GM18517 (cell line): ENCODE measurements at regions not wholly inside any gene's neighbourhood (a gene's known extent, or its start where the extent isn't known, plus 50 kb on each side); places are given as distances from the start of the nearest gene placed in this dataset.
"Not testable (repeated sequence)": the region's sequence is repeated elsewhere in the genome, so short reads cannot be mapped to it uniquely, and the experiment has no call there.

ENCODE experiments used
- ATAC-seq: cut with Tn5 transposase; IDR thresholded peaks from one replicate; pipeline ENCODE4 v1.9.1; 2021; ENCODE audit warnings: mild to moderate bottlenecking, moderate library complexity; ENCODE audit not compliant: unreplicated experiment

DNA sequence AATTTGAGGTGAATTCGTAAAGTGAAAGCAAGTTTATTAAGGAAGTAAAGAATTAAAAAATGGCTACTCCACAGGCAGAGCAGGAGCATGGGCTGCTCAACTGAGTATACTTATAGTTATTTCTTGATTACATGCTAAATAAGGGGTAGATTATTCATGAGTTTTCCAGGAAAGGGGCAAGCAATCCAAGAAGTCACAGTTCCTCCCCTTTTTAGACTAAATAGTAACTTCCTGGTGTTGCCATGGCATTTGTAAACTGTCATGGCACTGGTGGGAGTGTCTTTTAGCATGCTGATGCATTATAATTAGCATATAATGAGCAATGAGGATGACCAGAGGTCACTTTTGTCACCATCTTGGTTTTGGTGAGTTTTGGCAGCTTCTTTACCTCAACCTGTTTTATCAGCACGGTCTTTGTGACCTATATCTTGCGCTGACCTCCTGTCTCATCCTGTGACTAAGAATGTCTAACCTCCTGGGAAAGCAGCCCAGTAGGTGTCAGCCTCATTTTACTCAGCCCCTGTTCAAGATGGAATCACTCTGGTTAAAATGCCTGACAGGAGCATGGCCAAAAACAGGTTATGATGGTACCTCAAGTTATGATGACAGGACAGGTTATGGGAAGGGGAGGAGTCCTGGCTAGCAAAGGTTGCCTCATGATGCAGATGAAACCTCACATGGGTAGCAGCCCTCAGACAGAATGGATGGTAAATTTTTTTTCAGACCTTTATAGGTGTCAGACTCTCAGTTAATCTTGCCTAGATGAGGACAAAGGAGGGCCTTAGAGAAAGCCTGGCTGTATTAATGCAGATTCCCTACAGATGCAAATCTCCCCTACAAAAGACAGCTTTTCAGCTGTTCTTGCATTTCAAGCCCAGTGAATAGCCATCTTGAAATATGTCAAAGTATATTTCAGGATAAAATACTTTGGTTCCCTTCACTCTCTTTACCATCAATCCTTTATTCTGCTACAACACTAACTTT is 49.7 kb downstream of the SIPA1L2 start:
- ATAC-seq, result no peak

DNA sequence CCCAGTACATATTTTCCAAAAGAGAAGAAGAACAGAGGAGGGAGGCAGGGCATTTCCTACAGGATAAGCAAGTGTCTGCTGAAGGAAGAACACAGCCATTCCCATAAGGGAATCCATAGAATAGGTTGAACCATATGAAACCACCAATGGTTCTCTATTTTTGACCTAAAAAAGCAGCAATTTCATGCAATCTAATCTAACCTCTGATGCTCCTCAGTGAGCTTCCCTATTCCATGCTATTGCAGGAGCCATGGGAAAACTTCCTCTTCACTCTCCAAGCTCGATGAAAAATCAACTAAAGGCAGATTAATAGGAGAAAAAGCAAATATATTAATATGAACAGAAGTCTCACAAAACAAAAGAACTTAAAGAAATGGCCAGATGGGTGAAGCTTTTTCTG is 50.5 kb downstream of the SIPA1L2 start:
- no peak for ATAC-seq

DNA sequence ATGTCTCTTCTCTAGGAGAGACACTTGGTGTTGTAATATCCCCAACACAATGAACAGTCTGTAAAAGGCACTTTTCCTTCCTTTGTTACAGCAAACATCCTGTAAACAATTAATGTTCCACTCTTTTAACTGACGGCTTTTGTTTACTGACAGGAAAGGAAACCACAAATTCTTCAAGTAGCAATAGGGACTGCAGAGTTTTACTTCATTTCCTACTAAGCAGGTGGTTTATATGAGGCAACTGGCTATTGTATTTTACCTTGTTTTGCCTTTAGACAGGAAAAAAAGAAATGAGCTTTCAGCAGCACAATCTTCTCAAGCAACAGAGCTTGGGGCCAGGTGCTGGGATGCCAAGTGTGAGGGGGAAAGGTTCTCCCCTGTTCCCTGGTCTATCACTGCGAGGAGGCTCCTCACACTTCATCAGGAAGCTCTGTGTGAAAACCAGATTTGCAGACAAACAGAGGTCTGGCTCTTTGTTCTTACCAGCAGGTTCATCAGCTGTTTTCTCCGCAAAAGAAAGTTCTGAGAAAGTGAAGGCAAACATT is 51.2 kb downstream of the SIPA1L2 start:
- ATAC-seq, result no peak

DNA sequence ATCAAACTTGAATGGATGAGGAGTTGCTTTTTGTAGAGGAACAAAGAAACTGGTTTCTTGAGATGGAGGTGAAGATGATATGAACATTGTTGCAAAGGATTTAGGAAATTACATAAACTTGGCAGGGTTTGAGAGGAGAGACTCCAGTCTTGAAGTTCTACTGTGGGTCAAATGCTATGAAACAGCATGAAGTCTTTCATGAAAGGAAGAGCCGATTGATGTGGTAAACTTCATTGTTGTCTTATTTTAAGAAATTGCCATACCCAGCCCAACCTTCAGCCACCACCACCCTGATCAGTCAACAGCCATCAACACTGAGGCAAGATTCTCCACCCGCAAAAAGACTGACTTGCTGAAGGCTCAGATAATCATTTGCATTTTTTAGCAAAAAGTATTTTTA is 52.2 kb downstream of the SIPA1L2 start:
- no peak for ATAC-seq

- no peak for ATAC-seq
These were observed 53.4 kb downstream of the SIPA1L2 start for GRCh38 chr1:232576537-232576936.

GRCh38 chr1:232575763-232576040 is 54.2 kb downstream of the SIPA1L2 start:
- ATAC-seq, result no peak

DNA sequence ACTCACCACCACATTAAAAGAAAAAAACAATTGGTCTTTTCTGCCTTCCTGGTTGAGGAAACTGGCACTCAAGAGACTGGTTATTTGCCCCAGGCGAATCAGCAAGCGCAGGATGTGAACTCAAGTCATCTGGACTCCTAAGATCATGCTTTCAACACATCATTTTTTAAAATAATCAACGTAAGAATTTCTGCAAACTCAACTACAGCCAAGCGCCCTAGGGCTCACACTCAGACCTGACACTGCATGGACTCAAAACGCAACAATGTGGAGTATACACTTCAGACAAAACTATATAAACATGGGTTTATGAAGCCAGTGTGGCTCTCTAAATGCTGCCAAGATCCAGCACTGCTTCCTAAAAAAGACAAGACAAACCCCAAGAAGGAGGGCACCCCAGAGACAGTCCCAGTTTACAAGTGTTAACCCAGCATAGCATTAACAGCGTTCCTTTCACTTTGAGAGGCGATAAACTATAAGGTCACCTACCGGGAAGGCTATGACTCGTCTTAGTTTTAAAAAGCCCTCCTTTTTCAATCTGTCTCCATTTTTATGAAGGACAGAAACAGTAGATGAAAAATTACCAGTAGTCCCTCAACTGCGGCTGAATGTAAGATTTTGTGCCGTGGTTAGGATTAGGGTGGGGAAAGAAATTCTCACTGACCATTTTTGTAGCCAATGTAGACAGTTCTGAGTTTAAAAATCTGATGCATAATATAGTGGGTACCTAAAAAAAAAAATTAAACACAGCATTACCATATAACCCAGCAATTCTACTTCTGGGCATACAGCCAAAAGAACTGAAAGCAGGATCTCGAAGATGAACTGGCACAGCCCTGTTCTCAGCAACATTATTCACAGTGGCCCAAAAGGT is 54.8 kb downstream of the SIPA1L2 start:
- ATAC-seq, result no peak

- ATAC-seq, result no peak
These were observed 55.9 kb downstream of the SIPA1L2 start for GRCh38 chr1:232574077-232574476.

- no peak for ATAC-seq
These were observed 58.4 kb downstream of the SIPA1L2 start for GRCh38 chr1:232571523-232571922.

GRCh38 chr1:232570007-232570406 is 59.9 kb downstream of the SIPA1L2 start:
- ATAC-seq, result no peak

DNA sequence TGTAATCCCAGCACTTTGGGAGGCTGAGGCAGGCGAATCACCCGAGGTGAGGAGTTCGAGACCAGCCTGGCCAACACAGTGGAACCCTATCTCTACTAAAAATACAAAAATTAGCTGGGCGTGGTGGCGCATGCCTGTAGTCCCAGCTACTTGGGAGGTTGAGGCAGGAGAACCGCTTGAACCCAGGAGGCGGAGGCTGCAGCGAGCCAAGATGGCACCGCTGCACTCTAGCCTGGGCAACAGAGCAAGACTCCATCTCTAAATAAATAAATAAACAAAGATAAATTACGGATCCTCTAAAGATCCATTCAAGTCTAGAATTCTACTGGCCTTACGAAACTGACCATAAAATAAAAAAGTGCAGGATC is 60.4 kb downstream of the SIPA1L2 start:
- ATAC-seq, result not testable (repeated sequence)

- ATAC-seq, result no peak
These were observed 60.9 kb downstream of the SIPA1L2 start for GRCh38 chr1:232568906-232569553.

DNA sequence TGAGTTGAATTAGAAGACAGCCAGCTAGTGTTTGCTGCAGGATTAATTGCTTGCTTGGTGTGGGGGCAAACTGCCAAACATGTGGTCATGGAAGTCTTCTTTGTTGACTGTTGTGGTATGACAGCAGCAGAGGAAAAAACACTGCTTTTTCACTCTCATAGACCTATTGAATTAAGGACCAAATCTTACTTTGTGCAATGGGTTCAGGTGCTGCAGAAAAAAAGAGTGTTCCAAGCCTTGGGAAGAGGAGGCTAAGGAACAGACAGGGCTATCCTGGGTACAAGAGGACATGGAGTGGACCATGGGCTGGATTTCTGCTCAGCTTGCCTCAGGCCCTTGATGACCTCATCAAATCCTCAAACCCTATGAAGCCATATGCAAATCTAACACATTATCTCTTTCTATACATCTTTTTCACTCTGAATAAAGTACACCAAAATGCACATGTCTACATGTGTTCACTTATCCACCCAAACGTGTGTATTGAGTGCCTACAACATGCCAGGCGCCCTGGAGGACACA is 61.5 kb downstream of the SIPA1L2 start:
- no peak for ATAC-seq

DNA sequence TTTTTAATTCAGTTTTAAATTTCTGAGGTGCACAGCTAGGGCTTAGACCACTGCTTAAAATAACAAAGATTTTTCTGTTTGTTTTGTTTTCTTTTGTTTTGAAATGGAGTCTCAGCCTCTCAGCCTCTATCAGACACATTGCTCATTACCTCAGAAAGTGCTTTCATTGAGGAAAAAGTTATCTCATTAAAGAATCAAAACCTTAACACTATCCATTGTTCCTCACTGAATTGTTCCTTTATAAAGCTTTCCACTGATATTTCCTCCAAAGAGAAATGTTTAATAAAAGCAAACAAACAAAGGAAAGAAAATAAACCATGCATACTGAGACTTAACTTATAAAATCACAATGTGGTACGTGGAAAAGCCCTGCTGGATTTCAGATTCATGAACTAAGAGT is 63.8 kb downstream of the SIPA1L2 start:
- no peak for ATAC-seq

DNA sequence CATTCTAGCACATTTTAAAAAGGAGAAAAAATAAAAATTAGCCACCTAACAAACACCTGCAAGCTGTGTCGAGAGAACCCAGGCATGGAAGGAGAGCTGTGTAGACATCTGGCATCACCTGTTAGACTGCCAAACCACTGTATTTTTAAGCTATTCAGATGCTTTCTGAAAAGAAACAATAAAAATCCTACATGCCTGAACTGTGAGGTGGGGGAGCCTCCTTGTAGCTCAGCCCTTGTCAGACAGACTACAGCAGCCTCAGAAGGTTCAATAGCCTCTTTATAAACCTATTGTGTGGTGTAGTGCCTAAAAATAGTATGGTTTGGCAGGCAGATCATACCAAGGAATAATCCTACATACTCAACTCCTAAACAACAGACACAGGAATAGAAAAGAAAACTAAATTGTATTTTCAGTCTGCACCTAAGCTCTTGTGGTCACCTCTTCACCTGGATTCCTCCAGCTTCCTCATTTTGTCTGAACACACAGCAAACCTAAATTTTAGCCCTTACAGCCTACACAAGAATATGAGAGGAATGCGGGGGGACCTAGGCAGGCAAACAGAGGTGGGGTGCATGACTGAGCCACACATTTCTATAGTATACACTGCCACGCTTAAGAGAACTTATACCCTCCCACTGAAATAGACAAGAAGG is 67.0 kb downstream of the SIPA1L2 start:
- no peak for ATAC-seq

DNA sequence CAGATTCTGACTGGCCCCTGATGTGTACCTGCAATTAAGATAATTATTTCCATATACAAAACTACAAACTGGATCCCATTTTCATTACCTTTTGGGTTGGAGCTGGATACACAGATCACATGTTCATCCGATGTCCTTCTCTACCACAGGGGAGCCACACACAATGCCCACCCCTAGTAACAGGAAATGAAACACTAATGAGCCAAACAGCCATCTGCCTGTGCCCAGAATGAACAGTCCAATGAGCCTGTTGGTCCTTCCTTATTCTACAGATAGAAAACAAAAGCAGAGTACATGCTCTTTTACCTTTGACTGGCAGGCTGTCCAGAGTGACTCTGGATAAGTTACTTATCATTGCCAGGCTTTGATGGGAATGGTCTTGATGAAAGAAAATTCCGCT is 68.6 kb downstream of the SIPA1L2 start:
- no peak for ATAC-seq

GRCh38 chr1:232560940-232561339 is 69.0 kb downstream of the SIPA1L2 start:
- ATAC-seq, result no peak

DNA sequence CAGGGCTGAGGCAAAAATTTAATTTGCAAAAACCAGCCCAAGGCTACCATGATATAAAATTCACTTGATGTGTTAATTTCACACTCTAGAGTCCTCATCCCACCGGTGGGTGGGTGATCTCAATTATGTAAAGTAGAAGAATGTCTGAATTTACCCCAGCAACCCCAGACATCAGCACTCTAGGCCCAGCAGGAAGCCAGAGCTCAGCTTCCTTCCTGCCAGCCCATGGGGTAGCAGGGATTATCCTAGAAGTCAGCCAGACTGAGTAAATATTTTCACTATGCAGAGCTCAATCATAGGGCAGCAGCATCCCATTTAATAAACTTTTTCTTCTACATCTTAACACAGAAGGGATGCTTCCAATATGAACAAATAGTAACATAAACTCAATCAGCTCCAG is 71.0 kb downstream of the SIPA1L2 start:
- no peak for ATAC-seq

GRCh38 chr1:232557502-232558191 is 72.3 kb downstream of the SIPA1L2 start:
- no peak for ATAC-seq

GRCh38 chr1:232557096-232557495 is 72.8 kb downstream of the SIPA1L2 start:
- ATAC-seq, result no peak
